PC-3 (cell line): ENCODE measurements at regions not wholly inside any gene's neighbourhood (a gene's known extent, or its start where the extent isn't known, plus 50 kb on each side); places are given as distances from the start of the nearest gene placed in this dataset.

Source experiments
- CTCF ChIP-seq: fragments of 300-600 bp; sonication (generic); conservative IDR thresholded peaks from 2 replicates; pipeline ENCODE4 v1.5.1; 2017; ENCODE audit warnings: antibody characterized with exemption, low read depth, mild to moderate bottlenecking, low read length
- EZH2phosphoT487 ChIP-seq: fragments of 300-600 bp; sonication (generic); IDR thresholded peaks from 2 replicates; pipeline ENCODE4 v1.6.1; 2018; ENCODE audit warnings: mild to moderate bottlenecking, antibody characterized with exemption, low read length, borderline replicate concordance

- TF ChIP-seq EZH2phosphoT487 (no peak), CTCF (no peak)
Observed at GRCh38 chr5:167701051-167701450, 590.4 kb upstream of the WWC1 start.
